22Rv1 (cell line): ENCODE measurements at regions not wholly inside any gene's neighbourhood (a gene's known extent, or its start where the extent isn't known, plus 50 kb on each side); places are given as distances from the start of the nearest gene placed in this dataset.

Source experiments
- H3K27ac ChIP-seq: fragments of 450-650 bp; 2 replicates; pipeline ENCODE4 v1.5.1; 2017
- ZFX ChIP-seq: fragments of 450-650 bp; IDR thresholded peaks from 2 replicates; pipeline ENCODE4 v1.6.1; 2017; ENCODE audit warnings: antibody characterized with exemption, borderline replicate concordance
- TF ChIP-seq, protein P1 (sequence below): fragments of 450-650 bp; IDR thresholded peaks from 2 replicates; pipeline ENCODE4 v1.5.1; 2017; ENCODE audit warnings: mild to moderate bottlenecking

DNA sequence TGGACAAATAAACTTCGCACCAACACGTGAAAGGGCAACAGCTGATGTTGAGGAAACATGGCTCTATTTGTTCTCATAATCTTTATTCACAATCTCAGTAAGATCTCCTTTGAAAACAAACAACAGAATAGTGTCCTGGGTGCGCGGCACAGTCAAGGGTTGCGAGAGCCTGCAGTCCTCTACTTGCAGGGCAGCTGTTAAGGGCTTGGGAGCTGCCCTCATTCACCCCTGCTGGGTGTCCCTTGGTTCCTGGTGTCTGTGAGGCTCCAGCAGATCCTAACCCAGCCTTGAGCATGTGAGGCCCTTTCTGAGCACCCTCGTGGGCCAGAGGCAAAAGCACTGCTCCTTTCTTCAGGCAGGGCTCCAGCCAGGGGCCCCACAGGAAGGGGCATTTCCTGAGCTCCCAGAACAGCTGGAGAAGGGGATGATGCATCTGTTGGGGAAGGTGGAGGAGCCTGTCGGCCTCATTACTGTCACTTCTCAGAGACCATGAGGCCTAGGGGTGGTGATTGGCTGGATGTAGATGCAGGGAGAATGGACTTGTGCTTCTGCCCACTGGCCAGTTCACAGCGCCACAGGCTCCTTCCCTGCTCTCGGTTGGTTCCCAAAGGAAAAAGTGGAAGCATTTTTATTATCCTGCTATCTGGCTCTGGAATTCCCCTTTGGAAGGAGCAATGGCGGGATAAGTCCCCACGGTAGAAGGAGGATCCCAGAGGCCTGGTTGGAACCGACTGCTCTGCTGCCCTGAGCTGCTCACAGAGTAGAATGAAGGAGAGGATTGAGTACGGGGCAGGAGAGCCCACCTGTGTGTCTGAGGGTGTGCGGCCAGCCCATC is 51.9 kb upstream of the KLF13 start:
- TF ChIP-seq, protein P1, sequence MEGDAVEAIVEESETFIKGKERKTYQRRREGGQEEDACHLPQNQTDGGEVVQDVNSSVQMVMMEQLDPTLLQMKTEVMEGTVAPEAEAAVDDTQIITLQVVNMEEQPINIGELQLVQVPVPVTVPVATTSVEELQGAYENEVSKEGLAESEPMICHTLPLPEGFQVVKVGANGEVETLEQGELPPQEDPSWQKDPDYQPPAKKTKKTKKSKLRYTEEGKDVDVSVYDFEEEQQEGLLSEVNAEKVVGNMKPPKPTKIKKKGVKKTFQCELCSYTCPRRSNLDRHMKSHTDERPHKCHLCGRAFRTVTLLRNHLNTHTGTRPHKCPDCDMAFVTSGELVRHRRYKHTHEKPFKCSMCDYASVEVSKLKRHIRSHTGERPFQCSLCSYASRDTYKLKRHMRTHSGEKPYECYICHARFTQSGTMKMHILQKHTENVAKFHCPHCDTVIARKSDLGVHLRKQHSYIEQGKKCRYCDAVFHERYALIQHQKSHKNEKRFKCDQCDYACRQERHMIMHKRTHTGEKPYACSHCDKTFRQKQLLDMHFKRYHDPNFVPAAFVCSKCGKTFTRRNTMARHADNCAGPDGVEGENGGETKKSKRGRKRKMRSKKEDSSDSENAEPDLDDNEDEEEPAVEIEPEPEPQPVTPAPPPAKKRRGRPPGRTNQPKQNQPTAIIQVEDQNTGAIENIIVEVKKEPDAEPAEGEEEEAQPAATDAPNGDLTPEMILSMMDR, result no peak
- no peak for TF ChIP-seq ZFX

DNA sequence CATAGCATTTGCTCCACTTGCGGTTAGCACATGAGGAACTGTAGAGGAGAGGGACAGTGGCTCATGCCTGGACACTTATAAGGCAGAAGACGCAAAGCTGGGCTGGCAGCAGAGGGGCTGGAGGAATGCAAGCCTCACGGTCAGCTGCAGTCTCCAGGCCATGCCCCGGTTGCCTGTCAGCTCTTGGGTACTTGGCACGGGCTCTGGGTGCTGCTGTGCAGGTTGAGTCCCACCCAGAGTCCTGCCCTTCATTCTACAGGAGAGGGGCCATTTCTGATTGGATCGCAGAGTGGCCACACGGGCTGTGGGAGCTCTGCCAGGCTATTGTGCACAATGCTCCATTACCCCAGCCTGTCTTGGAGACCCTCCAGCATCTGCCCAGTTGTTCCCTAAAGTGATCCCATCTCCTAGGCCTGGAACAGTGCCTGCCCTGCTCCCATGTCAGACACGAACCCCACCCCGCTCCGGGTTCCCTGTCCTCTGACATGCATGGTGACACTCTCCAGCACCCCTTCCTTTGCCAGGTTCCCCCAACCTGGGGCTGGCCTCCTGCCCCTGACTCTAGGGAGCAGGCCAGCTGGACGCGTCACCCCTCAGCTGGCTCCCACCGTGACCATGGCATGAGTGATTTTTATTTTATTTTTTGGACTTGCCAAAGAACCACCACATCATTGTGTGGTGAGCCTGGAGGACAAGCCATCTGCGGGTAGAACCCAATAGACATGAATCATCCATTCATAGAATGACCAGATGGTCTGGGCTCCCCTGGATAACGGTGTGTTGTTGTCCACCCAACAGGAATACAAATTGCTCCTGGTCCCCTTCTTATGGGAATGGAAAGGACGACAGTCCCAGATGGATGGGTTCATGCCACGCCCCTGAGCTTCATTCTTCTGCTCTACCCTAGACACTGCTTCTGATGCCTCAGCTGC is 51.0 kb upstream of the KLF13 start:
- TF ChIP-seq ZFX, result no peak
- no peak overlapping the region for H3K27ac ChIP-seq

More for the DNA sequence above, 51.9 kb upstream of the KLF13 start:
- H3K27ac ChIP-seq, result no peak overlapping the region

DNA sequence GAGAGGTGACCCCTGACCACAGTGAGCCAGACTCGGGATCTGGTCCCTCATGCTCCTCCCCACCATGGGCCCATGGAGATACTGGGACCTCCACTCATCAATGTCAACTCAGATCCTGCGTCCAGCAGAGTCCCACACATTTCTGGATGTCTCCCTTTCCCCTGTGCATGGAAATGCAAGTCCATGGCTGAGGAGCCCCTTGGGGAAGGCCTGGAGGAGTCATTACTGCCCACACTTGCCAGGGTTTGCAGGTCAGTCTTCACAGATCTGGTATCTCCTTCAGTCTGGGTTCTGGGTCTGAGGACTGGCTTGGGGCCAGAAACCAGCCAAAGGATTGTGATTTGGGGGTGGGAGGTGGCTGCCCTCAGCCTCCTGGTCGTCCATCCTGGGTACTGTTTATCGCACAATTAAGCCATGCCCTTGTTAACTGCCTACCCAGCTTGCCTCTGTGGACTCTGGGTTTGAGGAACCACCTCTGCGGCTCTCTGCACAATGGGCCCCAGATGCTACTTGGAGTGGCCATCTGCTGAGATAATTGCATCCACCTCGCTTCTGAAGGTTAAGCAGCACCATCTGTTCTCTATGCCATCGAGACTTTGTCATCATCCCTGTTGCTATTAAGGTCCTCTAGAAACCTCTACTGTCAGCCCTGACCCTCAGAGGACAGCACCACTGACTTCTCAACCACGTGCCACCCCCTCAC is 49.9 kb upstream of the KLF13 start:
- TF ChIP-seq ZFX, result no peak
- TF ChIP-seq, protein P1, result no peak
- no peak overlapping the region for H3K27ac ChIP-seq
